SH-SY5Y (cell line): ENCODE measurements at regions not wholly inside any gene's neighbourhood (a gene's known extent, or its start where the extent isn't known, plus 50 kb on each side); places are given as distances from the start of the nearest gene placed in this dataset.

Source experiments
- GATA2 ChIP-seq: IDR thresholded peaks from 2 replicates; pipeline ENCODE4 v1.6.1; 2011; ENCODE audit warnings: mild to moderate bottlenecking, low read depth, low read length
- GATA3 ChIP-seq: IDR thresholded peaks from 2 replicates; pipeline ENCODE4 v1.6.1; 2011; ENCODE audit warnings: low read depth, mild to moderate bottlenecking, low read length, moderate library complexity

- TF ChIP-seq GATA2 (no peak), GATA3 (no peak)
Measured at GRCh38 chr4:89446193-89446592, 138.6 kb upstream of the GPRIN3 start.
